Thoracic aorta (tissue), 2 donors: ENCODE measurements at regions not wholly inside any gene's neighbourhood (a gene's known extent, or its start where the extent isn't known, plus 50 kb on each side); places are given as distances from the start of the nearest gene placed in this dataset.

Experiments
- ATAC-seq: fragments of 150-250 bp; one replicate; pipeline ENCODE4 v1.8.0; 2017; ENCODE audit warnings: low read depth; ENCODE audit not compliant: insufficient number of reproducible peaks, low FRiP score
- DNase-seq: peaks from one replicate; pipeline ENCODE4 v3.0.0-alpha.2; 2020; ENCODE audit warnings: low spot score
- H3K27ac ChIP-seq, 2 donors: fragments of 200-600 bp; sonication (generic); 1 replicate in 1 of 2; 2 replicates in 1 of 2; pipeline ENCODE4 v1.5.1; 2016; ENCODE audit warnings: mild to moderate bottlenecking in 2 of 2, moderate library complexity in 2 of 2
- H3K27me3 ChIP-seq: fragments of 200-600 bp; sonication (generic); replicated peaks from 2 replicates; pipeline ENCODE4 v1.6.0; 2016; ENCODE audit warnings: mild to moderate bottlenecking; ENCODE audit not compliant: insufficient read depth
- H3K36me3 ChIP-seq: fragments of 200-600 bp; sonication (generic); one replicate; pipeline ENCODE4 v1.5.1; 2016
- H3K4me1 ChIP-seq, 2 donors: fragments of 200-600 bp; sonication (generic); 1 replicate in 1 of 2; 2 replicates in 1 of 2; pipeline versions ENCODE4 v1.5.1 to v1.6.0; 2016; ENCODE audit warnings: low read depth in 2 of 2, mild to moderate bottlenecking in 1 of 2; ENCODE audit not compliant: control insufficient read depth in 1 of 2
- H3K4me3 ChIP-seq: fragments of 200-600 bp; sonication (generic); 2 replicates; pipeline ENCODE4 v1.5.1; 2016; ENCODE audit warnings: mild to moderate bottlenecking
- H3K9me3 ChIP-seq: fragments of 200-600 bp; sonication (generic); 2 replicates; pipeline ENCODE4 v1.5.1; 2016
- TF ChIP-seq, protein P1 (sequence below): fragments of 200-600 bp; sonication (generic); IDR thresholded peaks from one replicate; pipeline ENCODE4 v1.5.1; 2019; ENCODE audit warnings: antibody characterized with exemption

- no peak overlapping the region for H3K27ac ChIP-seq
- H3K4me3 ChIP-seq: no peak overlapping the region
- ATAC-seq: no peak
- no peaks in the 10 kb centered on the region for H3K36me3 ChIP-seq
- TF ChIP-seq, protein P1, sequence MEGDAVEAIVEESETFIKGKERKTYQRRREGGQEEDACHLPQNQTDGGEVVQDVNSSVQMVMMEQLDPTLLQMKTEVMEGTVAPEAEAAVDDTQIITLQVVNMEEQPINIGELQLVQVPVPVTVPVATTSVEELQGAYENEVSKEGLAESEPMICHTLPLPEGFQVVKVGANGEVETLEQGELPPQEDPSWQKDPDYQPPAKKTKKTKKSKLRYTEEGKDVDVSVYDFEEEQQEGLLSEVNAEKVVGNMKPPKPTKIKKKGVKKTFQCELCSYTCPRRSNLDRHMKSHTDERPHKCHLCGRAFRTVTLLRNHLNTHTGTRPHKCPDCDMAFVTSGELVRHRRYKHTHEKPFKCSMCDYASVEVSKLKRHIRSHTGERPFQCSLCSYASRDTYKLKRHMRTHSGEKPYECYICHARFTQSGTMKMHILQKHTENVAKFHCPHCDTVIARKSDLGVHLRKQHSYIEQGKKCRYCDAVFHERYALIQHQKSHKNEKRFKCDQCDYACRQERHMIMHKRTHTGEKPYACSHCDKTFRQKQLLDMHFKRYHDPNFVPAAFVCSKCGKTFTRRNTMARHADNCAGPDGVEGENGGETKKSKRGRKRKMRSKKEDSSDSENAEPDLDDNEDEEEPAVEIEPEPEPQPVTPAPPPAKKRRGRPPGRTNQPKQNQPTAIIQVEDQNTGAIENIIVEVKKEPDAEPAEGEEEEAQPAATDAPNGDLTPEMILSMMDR: no peak
- H3K9me3 ChIP-seq: no peaks in the 10 kb centered on the region
- peak; percentile 30 for DNase-seq
- H3K27me3 ChIP-seq: no peaks in the 10 kb centered on the region
- H3K4me1 ChIP-seq: peaks cover 8 to 9% of the 10 kb centered on the region in 2 donors
These were observed 459.2 kb upstream of the RUNX1 start for GRCh38 chr21:35508139-35508888.

GRCh38 chr21:35507181-35507759, 458.2 kb upstream of the RUNX1 start:
- Histone ChIP-seq H3K27me3 (no peaks in the 10 kb centered on the region), H3K27ac (no peak overlapping the region), H3K9me3 (no peaks in the 10 kb centered on the region), H3K36me3 (no peaks in the 10 kb centered on the region), H3K4me3 (no peak overlapping the region), H3K4me1 (peaks cover 8 to 9% of the 10 kb centered on the region in 2 donors)
- TF ChIP-seq, protein P1: no peak
- DNase-seq (no peak), ATAC-seq (no peak)

DNA sequence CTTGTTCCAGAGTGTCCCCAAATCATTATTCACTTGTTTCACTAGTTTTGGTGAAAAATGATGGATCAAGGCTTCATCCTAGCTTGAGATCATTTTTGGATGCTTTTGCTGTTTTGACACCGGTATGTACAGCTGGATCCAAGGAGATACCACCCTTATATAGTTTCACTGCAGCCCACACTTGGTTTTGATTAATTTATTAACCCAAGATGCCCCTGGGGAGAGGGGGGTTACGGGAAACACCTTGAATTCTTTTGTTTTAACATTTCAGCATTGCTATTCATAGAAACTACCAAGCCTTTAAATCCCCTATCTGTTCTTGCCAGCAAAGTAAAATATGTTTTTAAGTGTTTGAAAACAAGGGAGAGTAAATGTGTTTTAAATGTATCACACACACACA, 457.7 kb upstream of the RUNX1 start:
- H3K4me1 ChIP-seq: peaks cover 8 to 9% of the 10 kb centered on the region in 2 donors
- H3K36me3 ChIP-seq: no peaks in the 10 kb centered on the region
- TF ChIP-seq, protein P1: no peak
- ATAC-seq: no peak
- no peak for DNase-seq
- no peaks in the 10 kb centered on the region for H3K9me3 ChIP-seq
- H3K27me3 ChIP-seq: no peaks in the 10 kb centered on the region
- no peak overlapping the region for H3K27ac ChIP-seq
- H3K4me3 ChIP-seq: no peak overlapping the region

GRCh38 chr21:35506352-35506751, 457.2 kb upstream of the RUNX1 start:
- Histone ChIP-seq H3K27ac (no peak overlapping the region), H3K4me3 (no peak overlapping the region), H3K4me1 (peaks cover 8 to 9% of the 10 kb centered on the region in 2 donors), H3K27me3 (no peaks in the 10 kb centered on the region), H3K9me3 (no peaks in the 10 kb centered on the region), H3K36me3 (no peaks in the 10 kb centered on the region)
- ATAC-seq (no peak), DNase-seq (no peak)
- TF ChIP-seq, protein P1: no peak

DNA sequence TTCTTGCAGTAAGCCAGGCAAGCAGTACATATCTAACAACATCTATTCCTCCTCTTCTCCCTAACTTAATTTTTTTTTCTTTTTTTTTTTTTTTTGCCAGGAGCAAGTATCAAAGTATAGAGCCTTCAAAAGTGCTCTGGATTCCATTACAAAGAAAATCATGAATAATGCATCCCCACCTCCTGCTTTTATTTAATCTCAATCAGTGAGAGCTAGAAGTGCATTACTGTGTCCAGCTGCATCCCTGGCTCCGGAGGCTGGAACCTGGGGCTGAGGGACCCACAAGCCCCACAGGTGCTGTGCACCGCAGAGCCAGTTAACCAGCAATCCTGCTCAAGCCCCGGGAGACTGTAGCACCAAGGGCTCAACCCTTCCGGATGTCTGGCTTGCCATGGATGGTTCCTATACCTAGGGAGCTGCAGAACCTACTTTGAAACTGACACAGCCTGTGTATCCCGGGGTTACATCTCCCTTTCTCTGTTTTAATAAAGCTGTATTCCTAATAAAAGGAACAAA, 455.9 kb upstream of the RUNX1 start:
- ATAC-seq (no peak), DNase-seq (no peak)
- TF ChIP-seq, protein P1: no peak
- Histone ChIP-seq H3K4me1 (peaks cover 8 to 9% of the 10 kb centered on the region in 2 donors), H3K27me3 (no peaks in the 10 kb centered on the region), H3K36me3 (no peaks in the 10 kb centered on the region), H3K4me3 (no peak overlapping the region), H3K9me3 (no peaks in the 10 kb centered on the region), H3K27ac (no peak overlapping the region)
